HG02588 (cell line): ENCODE measurements at regions not wholly inside any gene's neighbourhood (a gene's known extent, or its start where the extent isn't known, plus 50 kb on each side); places are given as distances from the start of the nearest gene placed in this dataset.

ENCODE experiments used
- ATAC-seq: cut with Tn5 transposase; IDR thresholded peaks from one replicate; pipeline ENCODE4 v1.9.1; 2021; ENCODE audit warnings: mild to moderate bottlenecking, moderate library complexity; ENCODE audit not compliant: unreplicated experiment

DNA sequence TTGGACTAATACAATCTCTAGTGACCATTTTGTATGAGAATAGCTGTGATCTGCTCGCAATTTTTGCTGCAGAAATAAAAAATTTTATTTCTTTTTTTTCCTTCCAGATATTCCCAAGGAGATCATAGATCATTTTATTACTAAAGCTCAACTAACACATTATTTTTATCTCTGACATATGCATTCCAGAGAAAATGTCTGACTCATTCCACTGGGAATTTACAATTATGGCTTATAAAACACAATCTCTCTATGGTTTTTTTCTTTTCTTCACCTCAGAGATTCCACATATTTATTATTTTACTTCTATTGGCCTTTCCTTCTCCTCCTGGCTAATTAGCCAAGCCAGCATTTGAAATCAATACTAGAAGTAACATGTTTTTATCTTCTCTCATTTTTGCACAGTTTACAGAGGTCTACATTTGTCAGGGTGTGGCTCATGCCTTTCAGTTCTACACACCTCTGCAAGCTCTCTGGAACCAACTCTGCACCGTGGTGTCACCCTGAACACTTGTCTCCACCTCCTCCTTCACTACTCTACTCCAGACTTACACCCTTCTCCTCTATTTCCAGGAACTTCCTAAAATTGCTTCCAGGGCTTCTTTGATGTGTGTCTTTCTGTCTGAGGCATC, 59.8 kb upstream of the GPM6A start:
- no peak for ATAC-seq

DNA sequence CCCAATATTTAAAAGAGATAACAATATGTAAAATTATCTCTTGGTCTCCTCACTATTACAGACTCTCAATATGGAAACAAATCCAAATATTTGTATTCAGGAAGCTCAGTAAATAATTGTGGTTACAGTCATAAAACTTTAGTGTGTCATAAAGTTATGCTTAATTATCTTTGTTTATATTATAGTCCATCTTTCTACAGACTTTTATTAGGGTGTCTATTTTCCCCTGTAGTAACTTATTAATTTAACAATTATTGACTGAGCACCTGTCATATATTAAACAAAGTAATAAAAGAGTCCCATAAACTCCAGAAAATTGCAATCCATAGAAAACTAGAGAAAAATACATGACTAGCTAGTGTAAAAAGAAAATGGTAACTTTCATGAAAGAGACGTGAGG, 61.6 kb upstream of the GPM6A start:
- no peak for ATAC-seq

DNA sequence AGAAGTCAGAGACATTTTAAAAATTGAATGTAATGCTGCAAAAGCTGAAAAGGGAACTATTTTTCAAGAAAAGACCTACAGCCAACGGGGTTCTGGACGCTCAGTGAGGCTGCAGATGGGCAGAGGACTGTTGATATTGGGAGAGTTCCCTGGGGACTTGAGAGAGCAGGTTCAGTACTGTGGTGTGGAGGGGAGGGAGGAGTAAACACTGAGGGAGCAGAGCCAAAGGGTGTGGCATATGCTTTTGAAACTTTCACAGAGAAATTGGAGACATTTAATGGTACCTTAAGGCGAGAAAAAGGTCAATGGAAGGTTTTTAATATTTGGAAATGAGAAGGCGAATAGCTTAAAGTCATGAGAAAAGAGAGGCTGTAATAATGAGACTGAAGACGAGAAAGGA, 62.2 kb upstream of the GPM6A start:
- no peak for ATAC-seq

- no peak for ATAC-seq
These were observed 64.1 kb upstream of the GPM6A start for GRCh38 chr4:175875993-175876771.

- ATAC-seq: no peak
These were observed 70.8 kb upstream of the GPM6A start for GRCh38 chr4:175882891-175883290.

DNA sequence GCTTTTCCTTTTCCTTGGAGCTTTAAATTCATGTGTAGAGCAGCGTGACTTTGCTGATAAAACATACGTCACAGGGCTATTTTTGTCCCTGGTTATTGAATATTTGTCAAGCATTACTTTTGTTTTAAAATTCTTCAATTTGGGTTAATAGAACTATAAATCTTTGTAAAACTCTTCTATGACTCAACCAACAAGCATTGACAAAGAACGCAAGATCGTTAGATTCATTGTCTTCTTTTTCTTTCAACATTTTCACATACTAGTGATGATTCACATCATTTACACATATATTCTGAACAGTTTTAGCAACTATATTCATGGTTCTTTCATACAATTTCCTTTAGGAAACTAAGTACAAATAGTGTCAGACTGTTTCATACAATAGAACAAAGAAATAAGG, 72.0 kb upstream of the GPM6A start:
- ATAC-seq: no peak

DNA sequence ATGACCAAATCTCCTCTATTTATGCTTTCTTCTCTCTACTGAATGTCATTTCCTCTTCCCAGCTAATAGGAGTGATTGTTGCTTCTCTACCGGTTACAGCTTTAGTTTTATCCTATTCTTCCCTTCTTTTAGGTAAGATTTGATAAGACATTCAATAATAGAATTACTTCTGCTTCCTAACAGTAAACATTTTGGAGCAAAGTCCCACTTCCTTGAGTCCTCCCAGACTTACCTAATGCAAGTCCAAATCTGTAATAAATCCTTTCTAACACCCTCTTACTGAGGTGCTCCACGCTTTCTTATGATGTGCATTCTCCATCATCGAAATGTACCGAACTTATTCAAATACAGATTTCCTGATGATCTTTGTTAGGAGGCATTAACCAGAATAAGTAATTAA, 79.2 kb upstream of the GPM6A start:
- no peak for ATAC-seq

GRCh38 chr4:175891851-175892250, 79.8 kb upstream of the GPM6A start:
- no peak for ATAC-seq

DNA sequence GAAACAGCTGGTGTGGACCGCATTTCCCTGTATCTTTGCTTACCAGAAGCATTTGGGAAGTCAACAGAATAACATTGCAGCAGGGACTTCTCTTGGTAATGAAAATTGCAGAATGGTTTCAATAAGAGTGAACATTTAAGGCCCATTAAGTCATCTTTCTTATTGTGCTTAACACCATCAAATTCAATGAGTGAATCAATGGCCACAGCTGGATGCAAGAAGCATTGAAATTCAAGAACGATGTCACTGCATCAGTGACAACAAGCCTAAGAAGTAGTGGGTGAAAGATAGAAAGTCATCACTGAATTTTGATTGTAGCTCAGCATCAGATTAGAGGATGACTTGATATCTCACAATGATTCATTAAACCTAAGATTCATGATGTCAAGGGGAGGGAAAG, 93.9 kb upstream of the GPM6A start:
- no peak for ATAC-seq

DNA sequence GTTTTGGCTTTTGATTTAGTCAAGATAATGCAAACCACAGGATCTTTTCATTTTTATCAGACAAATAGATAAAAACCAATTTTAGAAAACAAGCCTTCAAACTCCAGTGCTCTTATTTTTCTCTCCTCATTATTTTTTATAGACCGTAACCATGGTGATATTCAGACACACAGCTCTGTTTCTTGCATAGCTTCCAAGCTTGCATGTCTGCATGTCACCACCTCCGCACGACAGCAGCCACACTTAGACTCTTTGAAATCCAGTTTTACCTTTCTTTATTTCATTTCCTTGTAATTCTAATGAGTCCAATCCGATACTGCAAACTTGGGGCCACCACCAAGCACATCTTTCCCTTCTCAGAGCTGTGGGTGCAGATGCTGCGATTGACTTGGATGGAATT, 94.3 kb upstream of the GPM6A start:
- ATAC-seq: no peak

DNA sequence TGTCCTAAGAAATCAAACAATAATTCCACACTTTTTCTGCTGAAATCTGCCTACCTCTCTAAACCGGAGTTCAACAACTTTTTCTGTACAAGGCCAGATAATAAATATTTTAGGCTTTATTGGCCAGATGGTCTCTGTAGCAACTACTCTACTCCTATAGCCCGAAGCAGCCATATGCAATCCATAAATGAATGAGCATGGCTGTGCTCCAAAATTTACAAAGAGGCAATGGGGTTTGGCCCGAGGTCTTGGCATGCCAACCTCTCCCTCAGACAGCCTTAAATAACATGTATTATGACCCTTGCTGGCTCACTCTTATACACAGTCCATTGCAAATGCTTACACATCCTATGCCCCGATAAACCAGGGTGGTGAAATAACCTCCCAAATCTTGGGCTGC, 98.6 kb upstream of the GPM6A start:
- ATAC-seq: no peak

DNA sequence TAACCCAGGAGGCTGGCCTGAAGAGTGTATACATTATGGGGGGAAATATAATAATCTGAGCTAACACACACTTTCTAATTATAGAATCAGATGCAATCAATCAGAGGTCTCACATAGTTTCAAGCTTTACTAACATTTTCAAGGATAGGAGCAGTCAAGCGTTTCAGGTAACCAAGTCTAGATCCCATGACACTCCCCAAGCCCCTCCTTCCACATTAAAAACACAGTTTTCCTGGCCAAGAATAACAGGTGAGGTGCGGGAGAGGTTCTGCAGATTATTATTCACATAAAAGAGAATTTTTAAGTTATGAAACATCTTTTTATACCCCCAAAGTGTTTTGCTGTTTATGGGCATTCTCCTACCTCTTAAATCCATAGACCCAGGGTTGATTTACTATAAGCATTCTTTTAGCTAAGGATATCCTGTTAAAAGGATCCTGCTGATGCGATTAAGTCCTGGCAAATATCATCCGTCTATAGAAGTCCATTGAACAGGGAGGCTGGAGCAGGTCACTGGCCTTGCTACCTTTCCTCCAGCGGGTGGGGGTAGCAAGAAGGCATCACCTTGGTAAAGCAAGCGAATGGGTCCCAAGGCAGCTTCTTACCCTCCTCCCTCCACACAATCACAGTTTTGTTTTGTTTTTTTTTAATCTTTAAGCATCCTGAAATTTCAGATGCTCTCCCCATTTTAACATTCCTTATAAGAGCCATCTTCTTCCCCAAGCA, 104.7 kb upstream of the GPM6A start:
- ATAC-seq: no peak

GRCh38 chr4:175927121-175927520, 115.1 kb upstream of the GPM6A start:
- ATAC-seq: peak; percentile 38

DNA sequence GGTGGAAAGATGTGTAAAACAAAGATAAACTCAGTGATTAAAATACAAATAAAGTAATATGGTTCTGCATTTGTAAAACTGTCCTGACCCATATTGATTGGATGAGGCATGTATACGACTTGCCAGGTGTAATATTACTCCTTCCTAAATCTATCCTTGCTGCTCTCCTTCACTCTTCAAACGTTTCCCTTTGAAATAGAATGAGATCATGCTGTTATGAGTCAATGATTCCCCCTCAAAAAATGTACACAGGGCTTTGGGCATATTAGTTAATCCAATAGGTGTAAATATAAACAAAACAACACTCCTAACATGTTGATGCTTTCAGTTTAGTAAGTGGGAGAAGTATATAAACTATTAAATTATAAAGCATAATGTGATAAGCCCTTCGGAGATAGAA, 117.4 kb upstream of the GPM6A start:
- ATAC-seq: no peak

GRCh38 chr4:175929932-175930331, 117.9 kb upstream of the GPM6A start:
- no peak for ATAC-seq

GRCh38 chr4:175930471-175930870, 118.4 kb upstream of the GPM6A start:
- ATAC-seq: no peak

DNA sequence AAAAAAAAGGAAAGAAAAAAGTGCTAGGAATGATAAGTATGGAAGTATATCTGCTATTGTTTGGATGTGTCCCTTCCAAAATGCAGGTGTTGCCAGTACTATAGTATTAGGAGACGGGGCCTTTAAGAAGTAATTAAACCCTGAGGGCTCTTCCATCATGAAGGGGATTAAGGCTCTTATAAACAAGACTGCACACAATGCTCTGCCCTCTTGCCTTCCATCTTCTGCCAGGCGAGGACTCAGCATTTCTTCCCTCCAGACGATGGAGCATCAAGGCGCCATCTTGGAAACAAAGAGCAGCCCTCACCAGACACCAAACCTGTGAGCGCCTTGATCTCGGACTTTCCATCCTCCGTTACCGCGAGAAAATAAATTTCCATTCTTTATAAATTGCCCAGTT, 120.1 kb upstream of the GPM6A start:
- no peak for ATAC-seq

GRCh38 chr4:175934506-175934905, 122.4 kb upstream of the GPM6A start:
- ATAC-seq: no peak

DNA sequence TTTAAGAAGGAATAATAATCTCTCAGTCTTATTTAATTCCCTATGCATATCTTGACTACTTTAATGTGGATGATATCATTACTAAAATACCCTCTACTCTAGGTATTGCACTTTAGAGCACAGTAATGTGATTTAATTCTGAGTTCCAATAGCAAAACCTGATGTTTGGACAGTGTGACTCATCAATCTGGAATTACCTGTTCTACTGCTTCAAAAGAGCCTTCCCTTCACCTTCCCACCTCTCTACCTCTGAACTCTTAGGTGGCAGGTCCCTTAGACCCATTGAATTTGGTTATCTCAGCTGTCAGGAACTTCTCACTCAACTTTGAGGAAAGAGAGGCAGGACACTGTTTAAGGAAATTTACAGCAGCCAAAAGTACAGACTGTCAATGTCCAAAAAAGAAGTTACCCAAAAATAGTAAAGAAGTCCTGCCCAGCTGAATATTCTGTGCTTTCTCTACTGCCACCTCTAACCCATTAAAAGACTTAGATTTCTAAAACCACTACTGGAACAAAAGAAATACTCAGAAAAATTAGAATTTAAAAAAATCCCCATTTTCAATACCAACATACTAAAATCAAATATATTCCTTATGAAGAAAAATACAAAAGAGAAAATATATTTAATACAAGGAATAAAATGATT, 123.1 kb upstream of the GPM6A start:
- no peak for ATAC-seq

GRCh38 chr4:175944126-175944910, 121.3 kb upstream of the WDR17 start:
- no peak for ATAC-seq
